Sigmoid colon (tissue), 6 donors: ENCODE measurements at regions not wholly inside any gene's neighbourhood (a gene's known extent, or its start where the extent isn't known, plus 50 kb on each side); places are given as distances from the start of the nearest gene placed in this dataset.

Experiments
- DNase-seq: peaks from one replicate; pipeline ENCODE4 v3.0.0-alpha.2; 2019
- H3K27ac ChIP-seq, 4 donors: fragments of 200-600 bp; sonication (generic); one replicate each; pipeline ENCODE4 v1.5.1; 2016 to 2019; ENCODE audit warnings: mild to moderate bottlenecking in 1 of 4
- H3K27me3 ChIP-seq, 3 donors: fragments of 200-600 bp; sonication (generic); one replicate each; pipeline ENCODE4 v1.5.1; 2019; ENCODE audit warnings: mild to moderate bottlenecking in 1 of 3
- H3K36me3 ChIP-seq, 4 donors: fragments of 200-600 bp; sonication (generic); one replicate each; pipeline ENCODE4 v1.5.1; 2016 to 2019
- H3K4me1 ChIP-seq, 4 donors: fragments of 200-600 bp; sonication (generic); one replicate each; pipeline ENCODE4 v1.5.1; 2017 to 2019
- H3K4me3 ChIP-seq, 4 donors: fragments of 200-600 bp; sonication (generic); one replicate each; pipeline ENCODE4 v1.5.1; 2017 to 2019; ENCODE audit warnings: mild to moderate bottlenecking in 2 of 4, moderate library complexity in 1 of 4
- H3K9me3 ChIP-seq, 4 donors: fragments of 200-600 bp in 3 of 4; sonication (generic) in 3 of 4; one replicate each; pipeline versions ENCODE4 v1.5.1 to v1.6.1; 2013 to 2019
- CTCF ChIP-seq, 4 experiments: fragments of 450-650 bp in 3 of 4; fragments of 200-600 bp in 1 of 4; IDR thresholded peaks; one replicate each; pipeline ENCODE4 v1.5.1; 2016 to 2019; ENCODE audit warnings: antibody characterized with exemption in 4 of 4, mild to moderate bottlenecking in 3 of 4, moderate library complexity in 2 of 4
- EP300 ChIP-seq, 4 donors: sonication (generic); formaldehyde crosslinking; IDR thresholded peaks; one replicate each; pipeline ENCODE4 v1.6.1; 2017; ENCODE audit warnings: antibody characterized with exemption in 4 of 4
- POLR2A ChIP-seq, 2 donors: fragments of 450-650 bp; IDR thresholded peaks; one replicate each; pipeline ENCODE4 v1.6.1; 2016; ENCODE audit warnings: antibody characterized with exemption in 2 of 2, mild to moderate bottlenecking in 2 of 2, moderate library complexity in 2 of 2
- POLR2AphosphoS5 ChIP-seq, 4 donors: sonication (generic); formaldehyde crosslinking; IDR thresholded peaks; one replicate each; pipeline ENCODE4 v1.6.1; 2017; ENCODE audit warnings: antibody characterized with exemption in 4 of 4
- WGBS, 2 donors: extraction: QIAGEN DNeasy Blood & Tissue Kit; methylation state at CpG; one replicate each; pipeline ENCODE4 v1.1.7; 2013; 5-methylcytosine and 5-hydroxymethylcytosine counted together
- intact Hi-C: fragments of 100-400 bp; cut with DNase I; formaldehyde crosslinking; loops from one replicate; pipeline ENCODE4 v1.15.1; 2023
- donor health status: healthy with polysubstance abuse.
- donor health status: healthy.

- intact Hi-C loops: no loop called here
- TF ChIP-seq POLR2A (IDR thresholded peaks at IDR 0.05) (no peak), POLR2AphosphoS5 (IDR thresholded peaks at IDR 0.05) (no peak), CTCF (IDR thresholded peaks at IDR 0.05) (no peak), EP300 (IDR thresholded peaks at IDR 0.05) (no peak)
- no peak for DNase-seq
- Histone ChIP-seq H3K27ac (no peak overlapping the region), H3K4me3 (no peak overlapping the region), H3K36me3 (no peaks in the 10 kb centered on the region), H3K27me3 (no peaks in the 10 kb centered on the region), H3K9me3 (no peaks in the 10 kb centered on the region), H3K4me1 (peaks cover 0 to 13% (median 3%) of the 10 kb centered on the region in 4 donors)
- 37 to 69% methylated on average over 2 of the region's 2 CpGs for WGBS, 2 donors
Observed at GRCh38 chr5:167702014-167702413, 589.4 kb upstream of the WWC1 start.

- Histone ChIP-seq H3K4me1 (no peaks in the 10 kb centered on the region), H3K9me3 (no peaks in the 10 kb centered on the region), H3K27ac (no peak overlapping the region), H3K4me3 (no peak overlapping the region), H3K27me3 (no peaks in the 10 kb centered on the region), H3K36me3 (no peaks in the 10 kb centered on the region)
- intact Hi-C loops: no loop called here
- 64 to 72% methylated on average over 3 of the region's 3 CpGs for WGBS, 2 donors
- DNase-seq: no peak
- no peak for TF ChIP-seq POLR2A (IDR thresholded peaks at IDR 0.05)
- no peak for TF ChIP-seq CTCF (IDR thresholded peaks at IDR 0.05)
- no peak for TF ChIP-seq POLR2AphosphoS5 (IDR thresholded peaks at IDR 0.05)
- no peak for TF ChIP-seq EP300 (IDR thresholded peaks at IDR 0.05)
Observed at GRCh38 chr5:167708449-167708848, 583.0 kb upstream of the WWC1 start.

GRCh38 chr5:167709625-167710024 lies 581.8 kb upstream of the WWC1 start:
- Histone ChIP-seq H3K27me3 (no peaks in the 10 kb centered on the region), H3K4me3 (no peak overlapping the region), H3K9me3 (no peaks in the 10 kb centered on the region), H3K4me1 (no peaks in the 10 kb centered on the region), H3K36me3 (no peaks in the 10 kb centered on the region), H3K27ac (no peak overlapping the region)
- intact Hi-C loops: no loop called here
- no peak for DNase-seq
- TF ChIP-seq CTCF (IDR thresholded peaks at IDR 0.05): no peak
- TF ChIP-seq EP300 (IDR thresholded peaks at IDR 0.05): no peak
- TF ChIP-seq POLR2AphosphoS5 (IDR thresholded peaks at IDR 0.05): no peak
- TF ChIP-seq POLR2A (IDR thresholded peaks at IDR 0.05): no peak
- WGBS, 2 donors: 85 to 86% methylated on average over 4 of the region's 4 CpGs

- intact Hi-C loops: no loop called here
- DNase-seq: no peak
- Histone ChIP-seq H3K4me3 (no peak overlapping the region), H3K27me3 (no peaks in the 10 kb centered on the region), H3K36me3 (no peaks in the 10 kb centered on the region), H3K27ac (no peak overlapping the region), H3K9me3 (no peaks in the 10 kb centered on the region), H3K4me1 (no peaks in the 10 kb centered on the region)
- TF ChIP-seq POLR2AphosphoS5 (IDR thresholded peaks at IDR 0.05): no peak
- no peak for TF ChIP-seq EP300 (IDR thresholded peaks at IDR 0.05)
- no peak for TF ChIP-seq POLR2A (IDR thresholded peaks at IDR 0.05)
- WGBS, 2 donors: 71 to 76% methylated on average over 3 of the region's 3 CpGs
Observed at GRCh38 chr5:167710444-167711073, 580.9 kb upstream of the WWC1 start.

GRCh38 chr5:167712986-167713585 lies 578.4 kb upstream of the WWC1 start:
- WGBS, 2 donors: 78 to 81% methylated on average over 7 of the region's 7 CpGs
- TF ChIP-seq POLR2AphosphoS5 (IDR thresholded peaks at IDR 0.05): no peak
- TF ChIP-seq POLR2A (IDR thresholded peaks at IDR 0.05): no peak
- TF ChIP-seq EP300 (IDR thresholded peaks at IDR 0.05): no peak
- TF ChIP-seq CTCF (IDR thresholded peaks at IDR 0.05): no peak
- H3K4me1 ChIP-seq: no peaks in the 10 kb centered on the region
- no peaks in the 10 kb centered on the region for H3K27me3 ChIP-seq
- no peaks in the 10 kb centered on the region for H3K36me3 ChIP-seq
- intact Hi-C loops: no loop called here
- H3K27ac ChIP-seq: no peak overlapping the region
- no peak for DNase-seq
- no peaks in the 10 kb centered on the region for H3K9me3 ChIP-seq
- no peak overlapping the region for H3K4me3 ChIP-seq
